Cardiac fibroblast (primary cell): ENCODE measurements at regions not wholly inside any gene's neighbourhood (a gene's known extent, or its start where the extent isn't known, plus 50 kb on each side); places are given as distances from the start of the nearest gene placed in this dataset.

Experiments
- DNase-seq, 2 donors: peaks; one replicate each; pipeline versions ENCODE4 v3.0.0 to v3.0.0-alpha.2; 2010; ENCODE audit warnings: low read depth in 2 of 2
- H3K4me3 ChIP-seq, 2 donors: replicated peaks in 1 of 2; 1 replicate in 1 of 2; 2 replicates in 1 of 2; pipeline ENCODE4 v1.5.1; 2011; ENCODE audit warnings: low read depth in 2 of 2, low read length in 2 of 2, mild to moderate bottlenecking in 2 of 2, moderate library complexity in 1 of 2
- TF ChIP-seq, protein P1 (sequence below): IDR thresholded peaks from one replicate; pipeline ENCODE4 v1.5.1; 2011; ENCODE audit warnings: low read depth, mild to moderate bottlenecking, low read length, inconsistent platforms

DNA sequence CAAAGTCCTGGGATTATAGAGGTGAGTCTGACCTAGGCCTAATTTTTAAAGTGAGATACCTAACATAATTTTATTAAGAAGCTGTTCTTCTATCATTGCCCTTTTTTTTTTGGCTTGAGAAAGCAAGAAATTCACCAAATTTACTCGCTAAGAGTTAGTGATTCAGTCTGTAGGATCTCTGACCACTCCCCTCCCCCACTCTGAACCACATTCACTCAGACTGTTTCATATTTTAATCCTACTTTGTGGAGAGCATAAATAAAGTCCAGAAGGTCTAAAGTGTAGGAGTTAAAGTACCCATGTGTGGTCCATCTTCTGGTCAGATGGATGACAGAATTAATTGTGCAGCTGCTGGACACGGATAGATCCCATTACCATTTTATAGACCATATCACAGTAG is 115.8 kb upstream of the MGAT5 start:
- H3K4me3 ChIP-seq, result no peak overlapping the region
- DNase-seq, result peak in 1 of 2 donors; percentile 49
- TF ChIP-seq, protein P1, sequence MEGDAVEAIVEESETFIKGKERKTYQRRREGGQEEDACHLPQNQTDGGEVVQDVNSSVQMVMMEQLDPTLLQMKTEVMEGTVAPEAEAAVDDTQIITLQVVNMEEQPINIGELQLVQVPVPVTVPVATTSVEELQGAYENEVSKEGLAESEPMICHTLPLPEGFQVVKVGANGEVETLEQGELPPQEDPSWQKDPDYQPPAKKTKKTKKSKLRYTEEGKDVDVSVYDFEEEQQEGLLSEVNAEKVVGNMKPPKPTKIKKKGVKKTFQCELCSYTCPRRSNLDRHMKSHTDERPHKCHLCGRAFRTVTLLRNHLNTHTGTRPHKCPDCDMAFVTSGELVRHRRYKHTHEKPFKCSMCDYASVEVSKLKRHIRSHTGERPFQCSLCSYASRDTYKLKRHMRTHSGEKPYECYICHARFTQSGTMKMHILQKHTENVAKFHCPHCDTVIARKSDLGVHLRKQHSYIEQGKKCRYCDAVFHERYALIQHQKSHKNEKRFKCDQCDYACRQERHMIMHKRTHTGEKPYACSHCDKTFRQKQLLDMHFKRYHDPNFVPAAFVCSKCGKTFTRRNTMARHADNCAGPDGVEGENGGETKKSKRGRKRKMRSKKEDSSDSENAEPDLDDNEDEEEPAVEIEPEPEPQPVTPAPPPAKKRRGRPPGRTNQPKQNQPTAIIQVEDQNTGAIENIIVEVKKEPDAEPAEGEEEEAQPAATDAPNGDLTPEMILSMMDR, result no peak

- no peak for DNase-seq
- no peak overlapping the region for H3K4me3 ChIP-seq
- TF ChIP-seq, protein P1, result no peak
Measured at GRCh38 chr2:134139611-134140010, 114.3 kb upstream of the MGAT5 start.

DNA sequence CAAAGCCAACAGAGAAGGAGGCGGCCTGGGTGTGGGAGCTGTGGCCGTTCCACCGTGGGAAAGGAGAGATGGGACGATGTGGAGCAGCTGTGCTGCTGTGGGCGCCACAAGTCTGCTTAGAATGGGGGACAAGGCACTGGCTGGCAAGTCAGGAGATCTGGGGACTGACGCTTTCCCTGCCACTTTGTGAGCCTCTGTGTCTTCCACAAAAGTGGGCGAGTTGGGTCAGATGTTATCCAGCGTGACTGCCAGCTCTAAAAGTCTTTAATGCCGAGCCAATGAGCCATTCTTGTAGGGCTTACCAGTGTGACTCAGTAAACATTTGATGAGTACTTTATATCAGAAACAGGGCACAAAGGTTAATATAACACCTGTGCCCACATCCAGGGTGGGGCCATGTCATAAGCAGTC is 113.6 kb upstream of the MGAT5 start:
- no peak overlapping the region for H3K4me3 ChIP-seq
- no peak for DNase-seq
- TF ChIP-seq, protein P1, result no peak

- TF ChIP-seq, protein P1, result no peak
- no peak for DNase-seq
- H3K4me3 ChIP-seq, result no peak overlapping the region
Measured at GRCh38 chr2:134141598-134142340, 112.1 kb upstream of the MGAT5 start.

GRCh38 chr2:134142341-134142738 is 111.5 kb upstream of the MGAT5 start:
- TF ChIP-seq, protein P1, result no peak
- H3K4me3 ChIP-seq, result no peak overlapping the region
- peak in 1 of 2 donors; percentile 40 for DNase-seq

- TF ChIP-seq, protein P1, result no peak
- H3K4me3 ChIP-seq, result no peak overlapping the region
- peak in 1 of 2 donors; percentile 63 for DNase-seq
Measured at GRCh38 chr2:134142903-134143302, 111.0 kb upstream of the MGAT5 start.

GRCh38 chr2:134143568-134143967 is 110.3 kb upstream of the MGAT5 start:
- TF ChIP-seq, protein P1, result no peak
- DNase-seq, result no peak
- H3K4me3 ChIP-seq, result no peak overlapping the region
